Endothelial cell (in vitro differentiated cells): ENCODE measurements at regions not wholly inside any gene's neighbourhood (a gene's known extent, or its start where the extent isn't known, plus 50 kb on each side); places are given as distances from the start of the nearest gene placed in this dataset.
"Not testable (repeated sequence)": the region's sequence is repeated elsewhere in the genome, so short reads cannot be mapped to it uniquely, and the experiment has no call there.

Experiments used
- DNase-seq: peaks from one replicate; pipeline ENCODE4 v3.0.0; 2021; ENCODE audit warnings: low spot score
- H3K27ac Mint-ChIP-seq: one replicate; pipeline ENCODE4 v1.8.0; 2021; ENCODE audit warnings: mixed read lengths, inconsistent platforms; ENCODE audit not compliant: unreplicated experiment
- H3K27me3 Mint-ChIP-seq: one replicate; pipeline ENCODE4 v1.8.0; 2021; ENCODE audit warnings: mild to moderate bottlenecking, moderate library complexity, mixed read lengths, inconsistent platforms; ENCODE audit not compliant: unreplicated experiment
- H3K36me3 Mint-ChIP-seq: one replicate; pipeline ENCODE4 v1.8.0; 2021; ENCODE audit warnings: mild to moderate bottlenecking, low read depth, mixed read lengths, inconsistent platforms; ENCODE audit not compliant: unreplicated experiment
- H3K4me1 Mint-ChIP-seq: one replicate; pipeline ENCODE4 v1.8.0; 2021; ENCODE audit warnings: mild to moderate bottlenecking, mixed read lengths, inconsistent platforms; ENCODE audit not compliant: unreplicated experiment
- H3K4me3 Mint-ChIP-seq: one replicate; pipeline ENCODE4 v1.8.0; 2021; ENCODE audit warnings: mild to moderate bottlenecking, mixed read lengths, inconsistent platforms; ENCODE audit not compliant: unreplicated experiment
- H3K9me3 Mint-ChIP-seq: one replicate; pipeline ENCODE4 v1.8.0; 2021; ENCODE audit warnings: mixed read lengths, inconsistent platforms; ENCODE audit not compliant: unreplicated experiment
- CTCF ChIP-seq: fragments of 200-600 bp; sonication (generic); IDR thresholded peaks from one replicate; pipeline ENCODE4 v1.5.0; 2021; ENCODE audit warnings: antibody characterized with exemption; ENCODE audit not compliant: unreplicated experiment

DNA sequence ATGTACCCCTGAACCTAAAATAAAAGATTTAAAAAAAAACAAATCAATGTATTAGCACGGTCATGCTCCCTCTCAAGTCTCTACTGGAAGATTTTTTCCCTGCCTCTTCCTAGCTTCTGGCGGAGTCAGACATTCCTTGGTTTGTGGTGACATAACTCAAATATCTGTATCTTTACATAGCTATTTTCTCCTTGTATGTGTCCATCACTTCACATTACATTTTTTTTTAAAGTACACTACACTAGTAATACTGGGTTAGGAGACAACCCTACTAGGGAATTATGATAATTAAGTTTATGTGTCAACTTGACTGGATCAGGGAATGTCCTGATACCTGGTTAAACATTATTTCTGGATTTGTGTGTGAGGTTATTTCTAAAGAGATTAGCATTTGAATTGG, 1197.9 kb downstream of the TECRL start:
- no peak for DNase-seq
- no peak overlapping the region for H3K4me3 Mint-ChIP-seq
- H3K27ac Mint-ChIP-seq = no peak overlapping the region

GRCh38 chr4:63193029-63193428, 1216.2 kb downstream of the TECRL start:
- H3K9me3 Mint-ChIP-seq, H3K27ac Mint-ChIP-seq, H3K27me3 Mint-ChIP-seq, DNase-seq, H3K4me3 Mint-ChIP-seq, H3K36me3 Mint-ChIP-seq: not testable (repeated sequence)
- H3K4me1 Mint-ChIP-seq = peaks cover 16% of the 10 kb centered on the region

More for the DNA sequence above, 1197.9 kb downstream of the TECRL start:
- no peaks in the 10 kb centered on the region for H3K36me3 Mint-ChIP-seq
- H3K27me3 Mint-ChIP-seq = no peaks in the 10 kb centered on the region
- peaks cover 9% of the 10 kb centered on the region for H3K9me3 Mint-ChIP-seq
- no peak for TF ChIP-seq CTCF
- no peaks in the 10 kb centered on the region for H3K4me1 Mint-ChIP-seq

GRCh38 chr4:63171341-63171740, 1237.9 kb downstream of the TECRL start:
- Mint-ChIP-seq H3K4me3 (no peak overlapping the region), H3K36me3 (no peaks in the 10 kb centered on the region), H3K4me1 (no peaks in the 10 kb centered on the region), H3K27ac (no peak overlapping the region), H3K27me3 (peaks cover 2% of the 10 kb centered on the region), H3K9me3 (no peaks in the 10 kb centered on the region)
- TF ChIP-seq CTCF = no peak
- no peak for DNase-seq

DNA sequence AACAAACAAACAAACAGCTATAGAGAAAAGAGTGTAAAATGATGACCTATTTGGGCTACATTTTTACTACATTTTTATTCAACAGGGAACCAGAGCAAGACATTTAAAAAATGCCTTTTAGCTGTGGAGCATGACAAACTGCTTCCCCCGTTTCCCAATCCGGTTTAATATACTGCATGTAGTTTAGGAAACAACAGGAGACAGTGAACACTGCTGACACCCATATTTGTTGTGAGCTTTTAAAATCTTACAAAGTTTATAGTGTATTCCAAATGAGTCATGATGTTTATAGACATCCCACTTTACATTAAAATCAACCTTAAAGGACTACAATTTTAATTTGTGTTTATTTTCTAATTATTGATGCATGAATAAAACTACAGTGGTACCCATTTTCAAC, 1238.3 kb downstream of the TECRL start:
- no peaks in the 10 kb centered on the region for H3K9me3 Mint-ChIP-seq
- H3K36me3 Mint-ChIP-seq = no peaks in the 10 kb centered on the region
- no peak overlapping the region for H3K4me3 Mint-ChIP-seq
- TF ChIP-seq CTCF = no peak
- no peak overlapping the region for H3K27ac Mint-ChIP-seq
- peaks cover 2% of the 10 kb centered on the region for H3K27me3 Mint-ChIP-seq
- no peaks in the 10 kb centered on the region for H3K4me1 Mint-ChIP-seq
- DNase-seq = no peak

DNA sequence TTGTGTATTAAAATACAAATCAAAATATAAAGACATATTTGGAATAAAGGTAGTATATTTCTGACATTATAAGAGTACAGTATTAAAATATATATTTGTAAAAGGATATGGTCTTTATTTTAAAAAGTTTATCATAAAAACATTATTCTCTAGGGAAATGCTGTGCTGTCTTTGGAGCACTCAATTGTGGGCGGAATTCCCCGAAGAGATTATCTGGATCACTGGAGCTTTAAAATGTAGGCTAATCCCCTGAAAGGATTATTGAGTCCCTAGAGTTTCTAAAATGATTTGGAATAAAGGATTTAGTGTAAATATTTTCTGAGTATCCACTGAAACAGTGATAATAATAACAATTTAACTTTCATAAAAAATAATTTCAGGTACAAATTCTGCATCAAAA, 1239.4 kb downstream of the TECRL start:
- Mint-ChIP-seq H3K27me3 (peaks cover 2% of the 10 kb centered on the region), H3K27ac (no peak overlapping the region), H3K4me3 (no peak overlapping the region), H3K36me3 (no peaks in the 10 kb centered on the region), H3K9me3 (no peaks in the 10 kb centered on the region), H3K4me1 (no peaks in the 10 kb centered on the region)
- DNase-seq = no peak
- TF ChIP-seq CTCF = no peak

DNA sequence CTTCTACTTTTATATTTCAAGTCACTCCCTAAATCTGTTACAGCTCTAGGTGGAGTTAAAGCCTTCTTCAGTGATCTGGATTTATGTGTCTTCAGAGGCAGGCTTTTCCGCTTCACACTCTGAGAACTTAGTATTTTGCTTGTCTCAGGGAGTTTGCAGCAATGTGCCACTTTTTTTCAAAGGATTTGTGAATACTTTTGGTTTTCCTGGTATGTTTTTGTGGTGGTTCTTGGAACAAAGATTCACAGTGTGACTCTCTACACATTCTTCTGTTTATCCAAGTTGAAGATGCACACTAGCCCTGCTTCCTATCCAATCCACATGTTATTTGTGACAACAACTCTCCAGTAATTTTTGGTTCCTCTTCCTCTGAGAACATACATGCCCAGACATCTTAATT, 1253.7 kb downstream of the TECRL start:
- H3K4me3 Mint-ChIP-seq = no peak overlapping the region
- no peaks in the 10 kb centered on the region for H3K9me3 Mint-ChIP-seq
- peaks cover 2% of the 10 kb centered on the region for H3K27me3 Mint-ChIP-seq
- no peak for TF ChIP-seq CTCF
- H3K36me3 Mint-ChIP-seq = no peaks in the 10 kb centered on the region
- no peak overlapping the region for H3K27ac Mint-ChIP-seq
- DNase-seq = no peak
- no peaks in the 10 kb centered on the region for H3K4me1 Mint-ChIP-seq
